SK-N-SH treated with all-trans-retinoic acid at 6 μM for 48 hours (cell line): ENCODE measurements at regions not wholly inside any gene's neighbourhood (a gene's known extent, or its start where the extent isn't known, plus 50 kb on each side); places are given as distances from the start of the nearest gene placed in this dataset.

Experiments
- ARNTL ChIP-seq: fragments of 450-650 bp; formaldehyde crosslinking; IDR thresholded peaks from 2 replicates; pipeline ENCODE4 v1.5.0; 2020; ENCODE audit warnings: low read depth, mild to moderate bottlenecking, moderate library complexity, borderline replicate concordance
- SNAI2 ChIP-seq: fragments of 250-450 bp; sonication (Bioruptor Pico); IDR thresholded peaks from 2 replicates; pipeline ENCODE4 v1.5.0; 2020; ENCODE audit warnings: mild to moderate bottlenecking, moderate library complexity

GRCh38 chr4:158450741-158451140, 70.9 kb upstream of the RXFP1 start:
- TF ChIP-seq SNAI2 (CRISPR knock-in tag) (no peak), ARNTL (CRISPR knock-in tag) (no peak)
